Stomach (tissue), 8 donors: ENCODE measurements at regions not wholly inside any gene's neighbourhood (a gene's known extent, or its start where the extent isn't known, plus 50 kb on each side); places are given as distances from the start of the nearest gene placed in this dataset.

ENCODE experiments used
- DNase-seq, 2 donors: peaks; one replicate each; pipeline versions ENCODE4 v3.0.0 to v3.0.0-alpha.2; 2013 to 2019
- H3K27ac ChIP-seq, 5 donors: fragments of 200-600 bp in 4 of 5; sonication (generic) in 4 of 5; one replicate each; pipeline ENCODE4 v1.5.1; 2013 to 2019; ENCODE audit warnings: mild to moderate bottlenecking in 1 of 5, moderate library complexity in 1 of 5
- H3K27me3 ChIP-seq, 3 donors: fragments of 200-600 bp; sonication (generic); one replicate each; pipeline ENCODE4 v1.5.1; 2017 to 2019; ENCODE audit warnings: mixed run types in 1 of 3
- H3K36me3 ChIP-seq, 4 donors: fragments of 200-600 bp; sonication (generic); 1 replicate in 3 of 4; 2 replicates in 1 of 4; pipeline ENCODE4 v1.5.1; 2016 to 2019
- H3K4me1 ChIP-seq, 4 donors: fragments of 200-600 bp; sonication (generic); one replicate each; pipeline ENCODE4 v1.5.1; 2016 to 2019
- H3K4me3 ChIP-seq, 4 donors: fragments of 200-600 bp; sonication (generic) in 3 of 4; one replicate each; pipeline ENCODE4 v1.5.1; 2016 to 2019; ENCODE audit warnings: mild to moderate bottlenecking in 1 of 4
- H3K9me3 ChIP-seq, 4 donors: fragments of 200-600 bp; sonication (generic); one replicate each; pipeline ENCODE4 v1.5.1; 2016 to 2019
- CTCF ChIP-seq, 7 experiments: fragments of 450-650 bp in 4 of 7; fragments of 200-600 bp in 3 of 7; sonication (generic) in 3 of 7; IDR thresholded peaks; one replicate each; pipeline ENCODE4 v1.5.1; 2016 to 2019; ENCODE audit warnings: antibody characterized with exemption in 7 of 7, control low read depth in 2 of 7, mild to moderate bottlenecking in 1 of 7
- EP300 ChIP-seq: sonication (generic); formaldehyde crosslinking; IDR thresholded peaks from one replicate; pipeline ENCODE4 v1.6.1; 2017; ENCODE audit warnings: antibody characterized with exemption
- POLR2A ChIP-seq, 4 donors: fragments of 450-650 bp; IDR thresholded peaks; one replicate each; pipeline ENCODE4 v1.6.1; 2016; ENCODE audit warnings: antibody characterized with exemption in 4 of 4, control low read depth in 2 of 4, mild to moderate bottlenecking in 1 of 4, moderate library complexity in 1 of 4
- POLR2AphosphoS5 ChIP-seq, 3 donors: sonication (generic); formaldehyde crosslinking; IDR thresholded peaks; one replicate each; pipeline ENCODE4 v1.6.1; 2016; ENCODE audit warnings: antibody characterized with exemption in 3 of 3
- WGBS, 5 donors: extraction: QIAGEN DNeasy Blood & Tissue Kit in 3 of 5; methylation state at CpG; one replicate each; pipeline versions ENCODE4 v1.1.5 to v1.1.7; 2013 to 2018; 5-methylcytosine and 5-hydroxymethylcytosine counted together
- intact Hi-C: fragments of 100-400 bp; cut with DNase I; formaldehyde crosslinking; loops from one replicate; pipeline ENCODE4 v1.15.1; 2023; ENCODE audit warnings: low total_unique reads
- donor health status: healthy with polysubstance abuse.
- donor health status: Bipolar disorder and iron deficiency.
- donor health status: healthy.

GRCh38 chr21:25493722-25494121, 113.6 kb downstream of the MRPL39 start:
- 88 to 92% (median 91%) methylated on average over 2 of the region's 2 CpGs for WGBS, 5 donors
- Histone ChIP-seq H3K4me1 (no peaks in the 10 kb centered on the region), H3K4me3 (no peak overlapping the region), H3K36me3 (no peaks in the 10 kb centered on the region), H3K9me3 (no peaks in the 10 kb centered on the region), H3K27me3 (no peaks in the 10 kb centered on the region), H3K27ac (no peak overlapping the region)
- no peak for TF ChIP-seq EP300
- intact Hi-C loops: no loop called here
- DNase-seq: no peak

GRCh38 chr21:25491267-25491666, 116.0 kb downstream of the MRPL39 start:
- intact Hi-C loops: no loop called here
- Histone ChIP-seq H3K9me3 (no peaks in the 10 kb centered on the region), H3K4me3 (no peak overlapping the region), H3K4me1 (no peaks in the 10 kb centered on the region), H3K36me3 (no peaks in the 10 kb centered on the region), H3K27ac (no peak overlapping the region), H3K27me3 (no peaks in the 10 kb centered on the region)
- no peak for DNase-seq
- TF ChIP-seq POLR2AphosphoS5 (IDR thresholded peaks at IDR 0.05): no peak
- no peak for TF ChIP-seq POLR2A (IDR thresholded peaks at IDR 0.05)
- no peak for TF ChIP-seq EP300
- no peak for TF ChIP-seq CTCF (IDR thresholded peaks at IDR 0.05)
- 79 to 82% (median 81%) methylated on average over 5 of the region's 5 CpGs for WGBS, 5 donors

GRCh38 chr21:25490742-25491141, 116.5 kb downstream of the MRPL39 start:
- Histone ChIP-seq H3K36me3 (no peaks in the 10 kb centered on the region), H3K4me3 (no peak overlapping the region), H3K27ac (no peak overlapping the region), H3K4me1 (no peaks in the 10 kb centered on the region), H3K9me3 (no peaks in the 10 kb centered on the region), H3K27me3 (no peaks in the 10 kb centered on the region)
- intact Hi-C loops: no loop called here
- no peak for DNase-seq
- TF ChIP-seq EP300 (no peak), CTCF (IDR thresholded peaks at IDR 0.05) (no peak)

- intact Hi-C loops: no loop called here
- TF ChIP-seq EP300: no peak
- TF ChIP-seq POLR2AphosphoS5 (IDR thresholded peaks at IDR 0.05): no peak
- TF ChIP-seq POLR2A (IDR thresholded peaks at IDR 0.05): no peak
- no peak for TF ChIP-seq CTCF (IDR thresholded peaks at IDR 0.05)
- Histone ChIP-seq H3K4me3 (no peak overlapping the region), H3K36me3 (no peaks in the 10 kb centered on the region), H3K27ac (no peak overlapping the region), H3K9me3 (no peaks in the 10 kb centered on the region), H3K27me3 (no peaks in the 10 kb centered on the region), H3K4me1 (no peaks in the 10 kb centered on the region)
- no peak for DNase-seq
- WGBS, 5 donors: 52 to 76% (median 74%) methylated on average over 3 of the region's 3 CpGs
Measured at GRCh38 chr21:25489673-25490072, 117.6 kb downstream of the MRPL39 start.

- no peaks in the 10 kb centered on the region for H3K36me3 ChIP-seq
- H3K9me3 ChIP-seq: peaks cover 0 to 10% (median 3%) of the 10 kb centered on the region in 4 donors
- DNase-seq: no peak
- intact Hi-C loops: no loop called here
- no peak overlapping the region for H3K27ac ChIP-seq
- no peak for TF ChIP-seq POLR2AphosphoS5 (IDR thresholded peaks at IDR 0.05)
- TF ChIP-seq EP300: no peak
- TF ChIP-seq POLR2A (IDR thresholded peaks at IDR 0.05): no peak
- no peak for TF ChIP-seq CTCF (IDR thresholded peaks at IDR 0.05)
- no peaks in the 10 kb centered on the region for H3K4me1 ChIP-seq
- WGBS, 5 donors: 47 to 70% (median 65%) methylated on average over 3 of the region's 3 CpGs
- no peak overlapping the region for H3K4me3 ChIP-seq
- H3K27me3 ChIP-seq: no peaks in the 10 kb centered on the region
Measured at GRCh38 chr21:25487046-25487594, 120.2 kb downstream of the MRPL39 start.
